ENCODE measurements at regions not wholly inside any gene's neighbourhood (a gene's known extent, or its start where the extent isn't known, plus 50 kb on each side); places are given as distances from the start of the nearest gene placed in this dataset.

DNA sequence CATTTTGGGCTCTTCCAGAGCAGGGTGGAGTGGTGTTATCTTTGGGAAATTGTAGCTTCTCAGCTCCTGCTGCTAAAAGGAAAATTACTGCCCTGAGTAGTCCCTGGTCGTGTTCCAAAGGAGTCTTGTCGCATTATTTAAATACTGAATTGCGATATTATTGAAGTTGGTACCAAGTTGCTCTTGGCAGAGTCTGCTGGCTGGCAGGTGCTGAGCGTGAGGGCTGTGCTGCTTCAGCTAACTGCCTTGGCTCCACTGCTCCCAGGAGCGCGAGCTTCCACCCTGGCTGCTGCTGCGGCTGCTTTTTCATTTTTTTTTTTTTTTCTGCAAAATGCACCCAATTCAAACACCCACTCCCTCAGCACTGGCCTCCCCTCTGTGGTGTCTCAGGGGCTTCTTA lies 289.8 kb downstream of the MAF start:
- H3K4me1 ChIP-seq (ENCODE audit: low read depth): peaks cover 3% of the 10 kb centered on the region
- no peaks in the 10 kb centered on the region for H3K36me3 ChIP-seq
- TF ChIP-seq, protein P1, sequence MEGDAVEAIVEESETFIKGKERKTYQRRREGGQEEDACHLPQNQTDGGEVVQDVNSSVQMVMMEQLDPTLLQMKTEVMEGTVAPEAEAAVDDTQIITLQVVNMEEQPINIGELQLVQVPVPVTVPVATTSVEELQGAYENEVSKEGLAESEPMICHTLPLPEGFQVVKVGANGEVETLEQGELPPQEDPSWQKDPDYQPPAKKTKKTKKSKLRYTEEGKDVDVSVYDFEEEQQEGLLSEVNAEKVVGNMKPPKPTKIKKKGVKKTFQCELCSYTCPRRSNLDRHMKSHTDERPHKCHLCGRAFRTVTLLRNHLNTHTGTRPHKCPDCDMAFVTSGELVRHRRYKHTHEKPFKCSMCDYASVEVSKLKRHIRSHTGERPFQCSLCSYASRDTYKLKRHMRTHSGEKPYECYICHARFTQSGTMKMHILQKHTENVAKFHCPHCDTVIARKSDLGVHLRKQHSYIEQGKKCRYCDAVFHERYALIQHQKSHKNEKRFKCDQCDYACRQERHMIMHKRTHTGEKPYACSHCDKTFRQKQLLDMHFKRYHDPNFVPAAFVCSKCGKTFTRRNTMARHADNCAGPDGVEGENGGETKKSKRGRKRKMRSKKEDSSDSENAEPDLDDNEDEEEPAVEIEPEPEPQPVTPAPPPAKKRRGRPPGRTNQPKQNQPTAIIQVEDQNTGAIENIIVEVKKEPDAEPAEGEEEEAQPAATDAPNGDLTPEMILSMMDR (IDR thresholded peaks at IDR 0.05; ENCODE audit: low read depth, low read length): no peak
- H3K9me3 ChIP-seq (ENCODE audit: low read depth): no peaks in the 10 kb centered on the region
- H3K27me3 ChIP-seq: no peaks in the 10 kb centered on the region
- no peak overlapping the region for H3K4me3 ChIP-seq
- no peak overlapping the region for H3K27ac ChIP-seq
- DNase-seq (ENCODE audit: low read depth in 1 of 2, low spot score in 1 of 2): no peak

DNA sequence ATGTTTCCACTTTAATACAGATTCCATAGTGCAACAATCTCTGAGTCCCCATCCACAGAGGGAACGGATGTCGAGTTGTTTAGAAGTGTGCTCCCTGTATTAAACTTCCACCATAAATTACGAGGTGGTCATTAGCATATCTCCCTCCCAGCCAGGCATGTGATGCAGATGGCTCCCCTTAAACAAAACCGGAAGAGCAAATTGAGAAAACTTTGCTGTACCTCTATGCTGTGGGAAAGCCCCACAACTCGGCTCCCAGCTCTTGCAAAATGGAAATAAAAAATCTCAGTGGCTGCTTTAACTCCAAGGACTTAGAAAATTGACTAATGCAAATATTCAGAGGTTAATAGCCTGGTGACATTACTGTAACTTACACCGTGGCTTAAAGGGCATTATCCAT lies 290.9 kb downstream of the MAF start:
- TF ChIP-seq, protein P1 (IDR thresholded peaks at IDR 0.05; ENCODE audit: low read depth, low read length): no peak
- Histone ChIP-seq H3K9me3 (ENCODE audit: low read depth) (no peaks in the 10 kb centered on the region), H3K36me3 (no peaks in the 10 kb centered on the region), H3K4me1 (ENCODE audit: low read depth) (peaks cover 3% of the 10 kb centered on the region), H3K4me3 (no peak overlapping the region), H3K27me3 (no peaks in the 10 kb centered on the region), H3K27ac (no peak overlapping the region)
- DNase-seq (ENCODE audit: low read depth in 1 of 2, low spot score in 1 of 2): no peak

DNA sequence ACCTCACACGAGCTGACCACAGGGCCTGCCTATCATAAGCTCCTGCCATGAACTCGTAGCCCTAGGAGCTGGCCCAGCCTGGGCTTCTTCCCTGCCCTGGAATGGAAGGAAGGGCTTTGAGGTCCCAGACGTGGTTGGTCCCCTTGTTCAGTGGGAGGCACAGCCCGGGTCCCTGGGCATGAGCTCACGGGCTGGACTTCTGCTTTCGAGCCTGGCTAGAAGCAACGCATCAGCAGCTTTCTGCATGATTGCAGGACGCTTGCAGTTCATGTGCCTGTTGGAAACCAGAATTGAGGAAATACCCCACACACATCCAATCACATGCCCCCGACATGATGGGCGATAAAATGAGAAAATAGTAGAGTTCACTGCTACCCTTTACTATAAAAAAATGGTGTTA lies 293.3 kb downstream of the MAF start:
- Histone ChIP-seq H3K9me3 (ENCODE audit: low read depth) (no peaks in the 10 kb centered on the region), H3K36me3 (no peaks in the 10 kb centered on the region), H3K27me3 (no peaks in the 10 kb centered on the region), H3K27ac (no peak overlapping the region), H3K4me1 (ENCODE audit: low read depth) (no peaks in the 10 kb centered on the region), H3K4me3 (no peak overlapping the region)
- DNase-seq (ENCODE audit: low read depth in 1 of 2, low spot score in 1 of 2): no peak
- TF ChIP-seq, protein P1 (IDR thresholded peaks at IDR 0.05; ENCODE audit: low read depth, low read length): no peak

DNA sequence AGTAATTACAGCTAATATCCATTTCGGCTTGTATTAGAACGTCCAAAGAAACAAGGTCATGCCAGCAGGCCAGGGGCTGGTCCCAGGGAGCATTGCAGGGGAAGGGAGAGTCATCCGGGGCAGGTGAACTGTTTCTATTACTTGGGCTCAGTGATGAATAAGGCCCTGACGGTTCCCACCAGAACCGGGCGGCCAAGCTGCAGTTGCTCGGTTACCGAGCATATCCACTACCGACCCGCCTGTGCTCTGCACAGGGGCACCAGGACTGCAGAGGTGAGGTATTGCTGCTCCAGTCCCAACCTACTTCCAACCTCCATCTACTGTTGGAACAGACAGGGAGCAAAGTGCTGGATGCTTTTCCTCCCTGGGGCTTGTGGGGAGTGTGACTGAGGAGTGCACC lies 295.5 kb downstream of the MAF start:
- H3K36me3 ChIP-seq: no peaks in the 10 kb centered on the region
- no peak overlapping the region for H3K4me3 ChIP-seq
- H3K9me3 ChIP-seq (ENCODE audit: low read depth): no peaks in the 10 kb centered on the region
- DNase-seq (ENCODE audit: low read depth in 1 of 2, low spot score in 1 of 2): no peak
- no peaks in the 10 kb centered on the region for H3K27me3 ChIP-seq
- H3K4me1 ChIP-seq (ENCODE audit: low read depth): no peaks in the 10 kb centered on the region
- no peak overlapping the region for H3K27ac ChIP-seq
- TF ChIP-seq, protein P1 (IDR thresholded peaks at IDR 0.05; ENCODE audit: low read depth, low read length): no peak

DNA sequence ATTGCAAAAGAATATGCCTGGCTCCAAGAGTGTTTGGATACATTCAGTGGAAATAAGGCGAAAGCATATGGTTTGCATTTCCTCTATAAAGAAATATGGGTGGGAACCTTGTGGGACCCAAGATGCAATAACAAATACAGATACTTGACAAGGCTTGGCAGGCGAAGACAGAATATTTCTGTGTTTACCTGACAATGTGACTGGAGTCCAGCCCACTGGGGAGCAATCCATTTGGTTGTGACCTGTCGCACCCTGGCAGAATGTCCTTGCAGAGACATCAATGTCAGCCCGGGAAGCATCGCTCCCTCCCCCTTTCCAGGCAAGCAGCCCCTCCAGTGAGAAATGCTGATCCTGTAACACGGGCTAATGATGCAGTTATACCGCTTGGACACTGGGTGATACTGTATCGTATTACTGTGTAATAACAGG lies 296.6 kb downstream of the MAF start:
- Histone ChIP-seq H3K27me3 (no peaks in the 10 kb centered on the region), H3K27ac (no peak overlapping the region), H3K9me3 (ENCODE audit: low read depth) (no peaks in the 10 kb centered on the region), H3K4me3 (no peak overlapping the region), H3K36me3 (no peaks in the 10 kb centered on the region), H3K4me1 (ENCODE audit: low read depth) (no peaks in the 10 kb centered on the region)
- TF ChIP-seq, protein P1 (IDR thresholded peaks at IDR 0.05; ENCODE audit: low read depth, low read length): no peak
- no peak for DNase-seq (ENCODE audit: low read depth in 1 of 2, low spot score in 1 of 2)

DNA sequence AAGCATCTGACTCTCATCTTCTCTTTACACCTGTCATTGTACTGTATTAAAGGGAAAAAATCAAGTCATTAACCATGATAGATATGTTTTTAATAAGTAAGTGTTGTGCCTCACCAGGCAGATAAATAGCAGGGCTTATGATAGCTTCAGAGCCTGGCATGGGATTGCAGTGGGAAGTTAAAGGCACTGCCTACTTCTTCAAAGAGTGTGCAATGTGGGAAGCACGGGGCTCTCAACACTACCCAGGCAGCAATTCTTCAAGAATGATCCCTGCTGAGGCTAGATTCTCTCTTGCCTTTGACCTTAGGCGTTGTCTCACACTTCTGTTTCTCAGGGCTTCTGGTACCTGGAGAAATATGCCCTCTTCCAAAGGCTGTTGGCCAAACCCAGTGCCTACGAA lies 297.3 kb downstream of the MAF start:
- H3K9me3 ChIP-seq (ENCODE audit: low read depth): no peaks in the 10 kb centered on the region
- H3K4me1 ChIP-seq (ENCODE audit: low read depth): no peaks in the 10 kb centered on the region
- H3K36me3 ChIP-seq: no peaks in the 10 kb centered on the region
- no peaks in the 10 kb centered on the region for H3K27me3 ChIP-seq
- H3K27ac ChIP-seq: no peak overlapping the region
- TF ChIP-seq, protein P1 (IDR thresholded peaks at IDR 0.05; ENCODE audit: low read depth, low read length): no peak
- no peak for DNase-seq (ENCODE audit: low read depth in 1 of 2, low spot score in 1 of 2)
- H3K4me3 ChIP-seq: no peak overlapping the region
